HUES6 (cell line): ENCODE measurements at regions not wholly inside any gene's neighbourhood (a gene's known extent, or its start where the extent isn't known, plus 50 kb on each side); places are given as distances from the start of the nearest gene placed in this dataset.
"Not testable (repeated sequence)": the region's sequence is repeated elsewhere in the genome, so short reads cannot be mapped to it uniquely, and the experiment has no call there.

Experiments used
- H3K27ac ChIP-seq: 2 replicates; pipeline ENCODE4 v1.7.0; 2013; ENCODE audit warnings: low read depth, mild to moderate bottlenecking, low read length, inconsistent platforms
- H3K27me3 ChIP-seq: 2 replicates; pipeline ENCODE4 v1.6.1; 2013; ENCODE audit warnings: low read length; ENCODE audit not compliant: control insufficient read depth, insufficient read depth
- H3K36me3 ChIP-seq: 2 replicates; pipeline ENCODE4 v1.6.1; 2013; ENCODE audit warnings: low read length; ENCODE audit not compliant: control insufficient read depth, insufficient read depth
- H3K4me1 ChIP-seq: 2 replicates; pipeline ENCODE4 v1.6.1; 2013; ENCODE audit warnings: low read length; ENCODE audit not compliant: control insufficient read depth, insufficient read depth
- H3K4me3 ChIP-seq: 2 replicates; pipeline ENCODE4 v1.5.1; 2013; ENCODE audit warnings: low read depth, low read length
- H3K9ac ChIP-seq: one replicate; pipeline ENCODE4 v1.6.1; 2013; ENCODE audit warnings: mild to moderate bottlenecking, low read length
- H3K9me3 ChIP-seq: 2 replicates; pipeline ENCODE4 v1.6.1; 2013; ENCODE audit warnings: low read depth, low read length; ENCODE audit not compliant: control insufficient read depth, insufficient read depth

- H3K4me3 ChIP-seq = no peak overlapping the region
- no peak overlapping the region for H3K27ac ChIP-seq
- no peaks in the 10 kb centered on the region for H3K36me3 ChIP-seq
- H3K9ac ChIP-seq = no peak overlapping the region
- peaks cover 10% of the 10 kb centered on the region for H3K4me1 ChIP-seq
- peaks cover 3% of the 10 kb centered on the region; the same call in 1 of the 2 replicates for H3K9me3 ChIP-seq
- H3K27me3 ChIP-seq = no peaks in the 10 kb centered on the region
These were observed 83.2 kb upstream of the USP9X start for GRCh38 chrX:41002026-41002425.

- no peak overlapping the region for H3K4me3 ChIP-seq
- peaks cover 7% of the 10 kb centered on the region; the same call in 1 of the 2 replicates for H3K4me1 ChIP-seq
- H3K36me3 ChIP-seq = no peaks in the 10 kb centered on the region
- H3K9ac ChIP-seq = no peak overlapping the region
- H3K27me3 ChIP-seq = no peaks in the 10 kb centered on the region
- H3K9me3 ChIP-seq = no peaks in the 10 kb centered on the region; the same call in 1 of the 2 replicates
- no peak overlapping the region for H3K27ac ChIP-seq
These were observed 81.6 kb upstream of the USP9X start for GRCh38 chrX:41003506-41004270.

GRCh38 chrX:41005445-41005992, 79.7 kb upstream of the USP9X start:
- no peak overlapping the region for H3K27ac ChIP-seq
- no peaks in the 10 kb centered on the region for H3K27me3 ChIP-seq
- H3K4me1 ChIP-seq = peaks cover 14% of the 10 kb centered on the region
- no peaks in the 10 kb centered on the region for H3K36me3 ChIP-seq
- no peak overlapping the region for H3K9ac ChIP-seq
- H3K9me3 ChIP-seq = no peaks in the 10 kb centered on the region; the same call in 1 of the 2 replicates
- no peak overlapping the region for H3K4me3 ChIP-seq

GRCh38 chrX:41009850-41010846, 75.1 kb upstream of the USP9X start:
- Histone ChIP-seq H3K36me3 (no peaks in the 10 kb centered on the region), H3K27me3 (no peaks in the 10 kb centered on the region), H3K27ac (peak overlapping the region; percentile 12; the same call in 1 of the 2 replicates), H3K9ac (no peak overlapping the region), H3K4me3 (no peak overlapping the region), H3K4me1 (peaks cover 20% of the 10 kb centered on the region), H3K9me3 (peaks cover 3% of the 10 kb centered on the region; the same call in 1 of the 2 replicates)

- Histone ChIP-seq H3K9me3 (peaks cover 8% of the 10 kb centered on the region; the same call in 1 of the 2 replicates), H3K27ac (no peak overlapping the region), H3K4me1 (peaks cover 22% of the 10 kb centered on the region), H3K4me3 (no peak overlapping the region), H3K36me3 (no peaks in the 10 kb centered on the region), H3K9ac (no peak overlapping the region), H3K27me3 (no peaks in the 10 kb centered on the region)
These were observed 70.4 kb upstream of the USP9X start for GRCh38 chrX:41014776-41015360.

- H3K4me3 ChIP-seq, H3K27me3 ChIP-seq, H3K4me1 ChIP-seq, H3K9ac ChIP-seq, H3K36me3 ChIP-seq, H3K27ac ChIP-seq: not testable (repeated sequence)
- H3K9me3 ChIP-seq = peaks cover 12% of the 10 kb centered on the region
These were observed 67.5 kb upstream of the USP9X start for GRCh38 chrX:41017785-41018184.

GRCh38 chrX:41018391-41019040, 66.7 kb upstream of the USP9X start:
- not testable (repeated sequence) for H3K4me1 ChIP-seq, H3K27me3 ChIP-seq, H3K27ac ChIP-seq, H3K4me3 ChIP-seq, H3K36me3 ChIP-seq
- Histone ChIP-seq H3K9me3 (peaks cover 17% of the 10 kb centered on the region), H3K9ac (peak overlapping the region; percentile 14)

GRCh38 chrX:41019041-41019392, 66.2 kb upstream of the USP9X start:
- no peak overlapping the region for H3K9ac ChIP-seq
- no peaks in the 10 kb centered on the region for H3K27me3 ChIP-seq

GRCh38 chrX:41022566-41022965, 62.7 kb upstream of the USP9X start:
- no peaks in the 10 kb centered on the region for H3K27me3 ChIP-seq
- no peak overlapping the region for H3K27ac ChIP-seq

More at GRCh38 chrX:41019041-41019392, 66.2 kb upstream of the USP9X start:
- Histone ChIP-seq H3K27ac (no peak overlapping the region), H3K9me3 (peaks cover 21% of the 10 kb centered on the region), H3K36me3 (no peaks in the 10 kb centered on the region), H3K4me1 (peaks cover 9% of the 10 kb centered on the region; the same call in 1 of the 2 replicates), H3K4me3 (no peak overlapping the region)

GRCh38 chrX:41023098-41023497, 62.1 kb upstream of the USP9X start:
- no peaks in the 10 kb centered on the region for H3K27me3 ChIP-seq
- peaks cover 41% of the 10 kb centered on the region for H3K4me1 ChIP-seq
- no peak overlapping the region for H3K4me3 ChIP-seq
- no peak overlapping the region for H3K9ac ChIP-seq
- peaks cover 22% of the 10 kb centered on the region for H3K9me3 ChIP-seq
- no peaks in the 10 kb centered on the region for H3K36me3 ChIP-seq
- no peak overlapping the region for H3K27ac ChIP-seq

More at GRCh38 chrX:41022566-41022965, 62.7 kb upstream of the USP9X start:
- H3K9me3 ChIP-seq = peaks cover 22% of the 10 kb centered on the region
- no peak overlapping the region for H3K4me3 ChIP-seq
- H3K36me3 ChIP-seq = no peaks in the 10 kb centered on the region
- H3K4me1 ChIP-seq = peaks cover 36% of the 10 kb centered on the region
- H3K9ac ChIP-seq = no peak overlapping the region
